Kasumi-1 (cell line): ENCODE measurements at regions not wholly inside any gene's neighbourhood (a gene's known extent, or its start where the extent isn't known, plus 50 kb on each side); places are given as distances from the start of the nearest gene placed in this dataset.
"Not testable (repeated sequence)": the region's sequence is repeated elsewhere in the genome, so short reads cannot be mapped to it uniquely, and the experiment has no call there.

ENCODE experiments used
- DNase-seq, 2 experiments: peaks; one replicate each; lab custom pipeline; 2025; lab: John Stamatoyannopoulos, UW

- no peak for DNase-seq
These were observed 138.9 kb downstream of the TMCO5A start for GRCh38 chr15:38073178-38073946.

DNA sequence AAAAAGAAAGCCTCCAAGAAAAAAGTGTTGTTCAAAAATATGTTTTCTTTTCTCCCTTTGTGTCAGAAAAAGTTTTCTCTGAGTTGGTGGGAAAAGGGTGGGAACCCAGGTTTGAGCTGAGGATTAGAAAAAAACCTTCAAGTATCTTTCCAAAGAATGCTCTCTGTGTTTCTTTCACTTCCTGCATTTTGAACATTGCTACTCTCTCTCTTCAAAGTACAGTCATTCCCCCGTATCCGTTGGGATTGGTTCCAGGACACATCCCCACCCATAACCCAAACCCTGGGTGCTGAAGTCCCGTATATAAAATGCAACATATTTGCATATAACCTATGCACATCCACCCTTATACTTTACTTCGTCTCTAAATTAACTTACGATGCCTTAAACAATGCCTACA, 139.6 kb downstream of the TMCO5A start:
- no peak for DNase-seq

- DNase-seq: no peak
These were observed 141.0 kb downstream of the TMCO5A start for GRCh38 chr15:38075466-38075865.

DNA sequence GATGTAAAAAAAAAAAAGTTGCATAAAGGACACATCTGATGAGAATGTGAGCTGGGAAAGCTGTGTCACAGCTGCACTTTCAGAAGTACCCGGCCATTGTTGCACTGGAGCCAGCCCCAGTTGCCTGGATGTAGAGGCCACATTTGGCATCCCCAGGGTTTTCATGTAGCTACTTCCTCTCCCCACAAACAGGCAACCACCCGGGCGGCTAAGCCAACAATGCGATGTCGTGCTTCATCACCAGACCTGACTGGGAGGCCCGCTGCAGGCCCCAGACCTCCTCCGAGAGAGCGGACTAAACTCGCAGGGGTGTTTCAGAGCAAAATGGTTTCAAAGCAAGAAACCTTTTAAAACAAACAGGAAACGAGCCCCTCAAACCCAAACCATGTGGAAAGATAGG, 142.3 kb downstream of the TMCO5A start:
- no peak for DNase-seq

- DNase-seq: no peak
These were observed 144.8 kb downstream of the TMCO5A start for GRCh38 chr15:38079236-38079635.

DNA sequence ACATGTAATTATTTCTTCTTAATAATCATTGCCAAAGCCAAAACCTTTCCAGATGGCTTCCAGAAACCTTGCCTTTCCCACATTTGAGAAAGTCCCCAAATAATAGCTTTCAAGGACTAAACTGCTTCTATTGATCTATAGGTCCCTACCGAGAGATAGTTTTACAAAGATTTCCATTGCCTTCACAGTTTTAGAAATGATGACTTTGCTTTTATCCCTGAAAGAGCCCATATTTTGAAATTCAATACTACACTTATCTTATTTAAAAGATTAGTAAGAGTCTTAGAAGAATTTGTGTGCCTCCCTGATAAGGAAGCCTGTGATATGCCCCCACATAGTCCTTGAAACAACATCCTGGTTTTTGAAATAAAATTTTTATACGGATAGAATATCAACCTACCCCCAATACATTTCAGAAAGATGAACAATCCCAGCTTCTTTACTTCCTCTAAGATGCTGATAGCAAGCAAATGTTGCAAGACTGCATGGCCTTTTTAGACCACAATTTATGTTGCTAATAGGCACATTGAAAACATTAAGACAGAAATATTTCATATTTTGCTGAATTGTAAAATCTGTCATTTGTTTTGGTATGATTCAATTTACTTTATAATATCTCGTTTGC, 146.3 kb downstream of the TMCO5A start:
- no peak for DNase-seq

- DNase-seq: peak; percentile 19 to 27
These were observed 149.8 kb downstream of the TMCO5A start for GRCh38 chr15:38084289-38084688.

DNA sequence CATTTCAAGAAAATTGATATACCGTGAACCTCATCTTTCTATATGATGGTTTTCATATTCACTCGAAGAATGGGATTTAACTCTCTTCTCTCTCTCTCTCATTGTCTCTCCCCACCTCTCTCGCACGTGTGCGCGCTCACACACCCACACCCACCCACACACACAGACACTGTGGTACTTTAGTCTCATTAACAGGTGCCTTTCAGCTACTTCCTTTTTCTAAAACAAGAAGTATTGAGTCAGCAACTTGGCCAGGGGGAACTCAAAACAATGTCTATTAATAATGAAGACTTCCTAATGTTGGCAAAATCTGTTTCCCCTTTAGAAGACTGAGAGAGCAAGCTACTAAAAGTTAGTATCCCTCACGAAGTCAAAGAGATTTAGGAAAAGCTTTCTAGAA, 150.7 kb downstream of the TMCO5A start:
- DNase-seq: peak; percentile 21 to 24

DNA sequence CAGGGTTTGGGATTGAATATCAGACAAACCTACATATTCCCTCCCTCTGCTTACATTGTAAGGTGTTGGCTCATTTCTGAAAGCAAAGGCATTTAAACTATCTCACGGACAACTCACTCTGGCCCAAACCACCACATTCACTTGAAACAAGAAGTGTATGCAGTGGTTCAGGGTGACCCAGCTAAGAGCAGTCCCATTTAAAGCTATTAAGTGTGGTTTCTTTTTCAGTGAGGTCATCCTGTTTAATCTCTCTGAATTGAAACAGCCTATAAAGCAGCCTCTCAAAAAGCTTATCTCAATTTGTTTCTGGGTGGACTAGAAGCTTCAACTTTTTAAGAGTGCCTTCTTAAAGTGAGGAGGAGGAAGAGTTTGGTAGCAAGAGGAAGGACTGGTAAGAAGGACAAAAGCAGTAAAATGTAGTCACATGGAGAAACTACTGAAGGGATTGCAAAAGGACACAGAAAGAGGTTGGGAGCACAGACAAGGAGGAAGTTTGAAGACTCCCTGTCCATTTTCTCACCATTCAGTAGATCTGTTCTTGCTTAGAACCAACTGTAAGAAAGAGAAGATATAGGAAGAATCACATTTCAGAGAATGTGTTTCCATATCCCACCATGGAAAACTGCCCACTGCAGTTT, 151.6 kb downstream of the TMCO5A start:
- no peak for DNase-seq

DNA sequence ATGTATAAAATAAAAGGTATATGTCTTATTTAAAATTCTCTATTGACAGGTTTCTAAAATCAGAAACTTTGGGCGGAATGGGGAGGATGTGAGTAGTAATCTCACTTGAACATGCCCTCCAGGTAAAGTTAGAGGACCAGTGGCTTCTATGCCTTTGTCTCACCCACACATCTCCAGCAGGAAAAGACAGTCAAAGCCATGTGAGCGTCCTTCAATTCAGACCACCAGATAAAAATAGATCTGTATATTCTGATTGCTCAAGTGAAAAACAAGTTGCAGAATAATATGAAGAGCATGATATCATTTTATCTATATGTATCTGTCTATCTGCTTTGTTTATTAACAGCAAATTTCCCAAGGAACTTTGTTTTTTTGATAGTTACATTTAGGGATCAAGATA, 152.2 kb downstream of the TMCO5A start:
- DNase-seq: no peak

DNA sequence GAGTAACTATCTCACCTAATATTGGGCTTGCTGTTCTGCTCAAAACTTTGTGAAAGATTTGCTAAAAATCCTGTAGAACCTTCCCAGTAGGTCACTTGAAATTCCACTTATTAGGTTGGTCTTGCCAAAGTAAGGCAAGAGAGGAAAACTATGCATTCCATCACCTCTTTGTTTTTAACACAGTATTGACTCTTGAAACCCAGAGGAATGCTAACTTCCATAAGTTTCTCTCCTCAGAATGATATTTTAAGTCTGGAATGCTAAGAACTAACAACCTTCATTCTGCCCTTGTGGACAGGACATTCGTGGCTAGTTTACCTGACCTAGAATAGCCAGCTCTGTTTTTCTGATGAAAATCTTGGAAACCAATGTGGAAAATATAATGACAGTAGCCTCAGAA, 154.5 kb downstream of the TMCO5A start:
- DNase-seq: no peak

GRCh38 chr15:38090223-38090622, 155.8 kb downstream of the TMCO5A start:
- DNase-seq: no peak

DNA sequence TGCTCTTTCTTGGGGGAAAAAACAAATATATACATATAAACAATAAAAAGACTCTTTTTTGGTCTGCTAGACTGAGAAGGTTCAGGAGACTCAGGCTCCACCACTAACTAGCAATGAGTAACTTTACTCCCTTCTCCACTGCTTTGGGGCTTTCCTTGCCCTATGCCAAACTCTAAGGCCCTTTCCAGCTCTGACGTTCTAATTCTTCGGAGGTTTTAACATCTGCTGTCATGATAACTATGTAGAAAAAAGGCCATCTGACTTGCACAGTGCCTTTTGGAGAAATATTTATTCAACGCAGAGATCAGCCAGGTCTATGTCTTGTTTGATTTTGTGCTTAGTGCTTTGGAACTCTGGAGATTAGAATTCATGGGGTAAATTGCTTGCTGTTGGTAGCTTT, 156.2 kb downstream of the TMCO5A start:
- DNase-seq: no peak

GRCh38 chr15:38091078-38091645, 156.7 kb downstream of the TMCO5A start:
- no peak for DNase-seq

GRCh38 chr15:38093931-38094330, 158.7 kb upstream of the SPRED1 start:
- no peak for DNase-seq

DNA sequence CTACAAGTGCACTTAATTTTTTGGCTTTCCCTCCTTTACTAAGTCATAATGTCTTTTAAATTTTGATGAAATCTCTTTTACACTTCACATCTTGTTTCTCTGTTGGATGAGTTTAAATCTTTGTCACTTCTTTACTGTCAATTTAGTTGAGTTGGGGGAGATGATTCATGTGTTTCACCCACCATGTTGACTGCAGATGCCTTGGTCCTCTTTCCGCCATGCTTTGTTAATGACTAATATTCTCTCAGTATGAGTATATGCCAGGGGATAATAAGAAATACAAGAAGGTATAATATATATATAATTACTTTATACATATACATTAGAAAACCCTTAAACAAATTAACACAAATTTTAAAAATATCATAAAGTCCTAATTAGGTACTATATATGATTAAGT, 149.7 kb upstream of the SPRED1 start:
- DNase-seq: no peak

DNA sequence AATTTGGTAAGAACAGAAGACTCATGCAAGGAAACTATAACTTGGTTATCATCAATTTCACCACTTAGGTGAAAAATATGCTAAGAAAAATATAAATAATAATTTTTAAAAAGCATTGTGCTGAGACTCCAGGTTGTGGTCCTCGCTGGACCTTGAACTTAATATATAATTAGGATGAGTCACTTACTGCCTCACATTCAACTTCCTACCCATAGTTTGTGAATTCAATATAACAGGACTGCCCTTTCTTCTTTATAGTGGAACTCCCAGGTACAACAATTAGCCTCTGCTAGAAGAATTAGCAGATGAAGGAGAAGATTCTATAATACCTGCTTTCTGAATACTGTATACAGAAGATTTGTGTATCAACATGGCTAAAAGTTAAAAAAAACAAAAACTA, 149.1 kb upstream of the SPRED1 start:
- no peak for DNase-seq

DNA sequence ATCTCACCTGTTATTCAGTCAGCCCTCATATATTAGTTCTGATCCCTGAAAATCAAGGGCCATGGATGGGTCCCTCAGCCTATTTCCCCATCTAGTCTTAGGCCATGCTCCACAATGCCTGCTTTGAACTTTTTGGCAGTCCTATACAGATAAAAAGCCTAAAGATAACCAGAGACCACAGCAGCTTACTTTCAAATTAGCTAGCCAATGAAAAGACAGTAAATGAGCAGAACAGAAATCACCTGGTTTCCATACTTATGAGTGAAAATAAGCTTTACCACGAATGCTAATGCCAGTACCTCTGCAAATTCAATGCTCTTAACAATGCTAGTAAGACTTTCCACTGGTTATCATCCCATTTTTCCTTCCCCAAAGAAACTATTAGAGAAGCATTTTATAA, 141.6 kb upstream of the SPRED1 start:
- DNase-seq: no peak

DNA sequence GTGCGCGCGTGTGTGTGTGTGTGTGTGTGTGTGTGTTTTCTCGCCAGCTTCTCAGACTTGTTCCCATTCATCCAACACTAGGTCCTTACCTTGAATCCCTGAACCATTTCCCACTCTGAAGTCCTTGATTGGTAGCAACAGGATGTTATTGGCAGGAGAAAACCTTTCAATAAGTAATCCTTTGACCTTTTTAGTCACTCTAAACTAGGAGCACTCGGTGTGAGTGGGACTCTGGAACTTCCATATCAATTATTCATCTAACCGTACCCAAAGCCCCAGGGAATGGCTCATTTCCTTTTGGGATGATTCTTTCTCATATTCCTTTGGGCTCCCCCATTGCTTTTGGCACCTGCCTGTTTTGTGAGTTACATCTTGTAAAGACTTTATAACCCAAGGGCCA, 140.2 kb upstream of the SPRED1 start:
- DNase-seq: no peak

- no peak for DNase-seq
These were observed 137.5 kb upstream of the SPRED1 start for GRCh38 chr15:38115121-38115520.

DNA sequence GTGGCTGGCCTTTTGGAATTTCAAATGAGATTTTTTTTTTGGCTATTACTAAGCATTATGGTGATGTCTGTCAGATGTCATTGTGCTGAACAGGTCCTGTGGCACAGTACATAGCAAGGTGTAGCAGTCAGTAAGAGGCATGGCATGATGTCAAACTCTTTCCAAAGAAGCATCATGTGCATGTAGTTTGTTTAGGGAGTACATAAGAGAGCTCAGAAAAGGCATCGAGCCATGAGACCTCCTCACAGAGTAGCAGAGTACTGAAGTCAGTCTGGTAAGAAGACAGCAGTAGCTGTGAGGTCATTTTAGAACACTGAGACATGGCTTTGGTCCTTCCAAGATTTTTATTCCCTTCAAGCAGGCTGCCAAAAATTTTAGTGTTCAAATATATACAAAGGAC, 134.9 kb upstream of the SPRED1 start:
- no peak for DNase-seq

DNA sequence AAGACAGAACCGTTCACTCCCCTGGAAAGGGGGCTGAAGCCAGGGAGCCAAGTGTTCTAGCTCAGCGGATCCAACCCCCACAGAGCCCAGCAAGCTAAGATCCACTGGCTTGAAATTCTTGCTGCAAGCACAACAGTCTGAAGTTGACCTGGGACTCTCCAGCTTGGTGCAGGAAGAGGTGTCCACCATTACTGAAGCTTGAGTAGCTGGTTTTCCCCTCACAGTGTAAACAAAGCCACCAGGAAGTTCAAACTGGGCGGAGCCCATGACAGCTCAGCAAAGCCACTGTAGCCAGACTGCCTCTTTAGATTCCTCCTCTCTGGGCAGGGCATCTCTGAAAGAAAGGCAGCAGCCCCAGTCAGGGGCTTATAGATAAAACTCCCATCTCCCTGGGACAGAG, 132.8 kb upstream of the SPRED1 start:
- DNase-seq: not testable (repeated sequence)

DNA sequence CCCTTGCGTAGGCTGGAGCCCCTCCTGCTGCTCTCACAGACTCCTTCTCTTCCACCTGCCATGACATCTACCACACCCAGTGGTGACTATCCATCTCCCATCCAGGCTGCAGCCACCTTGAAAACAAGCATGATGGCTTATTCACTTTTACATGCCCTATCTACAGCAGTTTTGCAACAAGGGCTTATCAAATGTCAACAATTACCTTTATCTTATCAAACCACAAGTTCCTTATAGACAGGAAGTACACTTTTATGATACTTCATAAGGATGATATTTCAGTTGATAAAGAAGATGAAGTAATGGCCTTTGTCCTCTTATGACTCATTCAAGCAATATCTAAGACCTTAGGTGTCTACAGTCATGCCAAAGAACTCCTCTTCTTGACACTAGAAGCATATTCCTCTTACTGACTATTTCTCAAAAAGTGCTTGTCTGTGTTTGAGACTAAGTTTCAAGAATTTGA, 125.3 kb upstream of the SPRED1 start:
- no peak for DNase-seq
